ACC112 (cell line): ENCODE measurements at regions not wholly inside any gene's neighbourhood (a gene's known extent, or its start where the extent isn't known, plus 50 kb on each side); places are given as distances from the start of the nearest gene placed in this dataset.

Source experiments
- H2AFZ ChIP-seq: fragments of 200-600 bp; sonication (generic); one replicate; pipeline ENCODE4 v1.6.0; 2017; ENCODE audit warnings: antibody characterized with exemption, low read length; ENCODE audit not compliant: unreplicated experiment
- H3K27ac ChIP-seq: fragments of 200-600 bp; sonication (generic); 2 replicates; pipeline ENCODE4 v1.5.1; 2014; ENCODE audit warnings: low read depth, mild to moderate bottlenecking, antibody characterized with exemption, low read length, moderate library complexity
- H3K27me3 ChIP-seq: fragments of 200-600 bp; sonication (generic); 2 replicates; pipeline ENCODE4 v1.6.1; 2014; ENCODE audit warnings: mild to moderate bottlenecking, antibody characterized with exemption, low read length, moderate library complexity, mixed read lengths; ENCODE audit not compliant: insufficient read depth
- H3K36me3 ChIP-seq: fragments of 200-600 bp; sonication (generic); 2 replicates; pipeline ENCODE4 v1.6.1; 2016; ENCODE audit warnings: mild to moderate bottlenecking, antibody characterized with exemption, low read length, moderate library complexity, mixed read lengths; ENCODE audit not compliant: insufficient read depth
- H3K4me1 ChIP-seq: fragments of 200-600 bp; sonication (generic); one replicate; pipeline ENCODE4 v1.6.1; 2016; ENCODE audit warnings: low read length, mixed read lengths; ENCODE audit not compliant: insufficient read depth, unreplicated experiment, control insufficient read depth
- H3K4me3 ChIP-seq: fragments of 200-600 bp; sonication (generic); 2 replicates; pipeline ENCODE4 v1.5.1; 2014; ENCODE audit warnings: mild to moderate bottlenecking, low read depth, low read length
- H3K79me2 ChIP-seq: fragments of 200-600 bp; sonication (generic); one replicate; pipeline ENCODE4 v1.6.0; 2016; ENCODE audit warnings: low read length; ENCODE audit not compliant: control insufficient read depth, unreplicated experiment, insufficient read depth

DNA sequence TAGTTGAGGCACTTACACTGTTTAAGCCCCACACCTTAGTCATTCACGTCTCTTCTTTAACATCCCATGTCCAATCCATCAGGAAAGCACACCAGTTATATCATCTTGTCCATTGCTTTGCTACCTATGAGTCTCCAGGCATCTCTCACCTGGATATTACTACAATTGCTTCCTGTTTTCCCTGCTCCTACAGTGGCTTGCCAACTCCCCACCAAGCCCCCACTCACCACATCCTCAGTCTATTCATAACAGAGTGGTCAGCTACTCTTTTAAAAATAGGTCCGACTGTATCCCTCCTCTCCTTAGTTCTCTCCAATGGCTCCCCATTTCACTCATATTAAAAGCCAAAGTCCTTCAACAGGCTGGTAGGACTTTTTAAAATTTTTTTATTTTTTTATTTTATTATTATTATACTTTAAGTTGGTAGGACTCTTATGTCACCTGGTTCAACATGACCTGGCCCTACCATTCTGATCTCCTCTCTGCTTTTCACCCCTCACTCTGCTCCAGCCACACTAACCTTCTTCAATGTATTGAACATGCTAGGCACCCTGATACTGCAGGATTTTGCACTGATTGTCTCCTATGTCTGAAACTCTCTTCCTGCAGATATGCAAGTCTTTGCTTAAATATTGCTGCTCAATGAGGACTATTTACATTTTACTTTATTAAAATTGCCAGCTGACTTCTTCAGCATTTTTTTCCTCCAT, 253.2 kb downstream of the CYRIA start:
- no peaks in the 10 kb centered on the region for H3K4me1 ChIP-seq
- H3K27ac ChIP-seq: no peak overlapping the region
- no peaks in the 10 kb centered on the region for H3K36me3 ChIP-seq
- no peaks in the 10 kb centered on the region for H3K79me2 ChIP-seq
- H2AFZ ChIP-seq: no peak overlapping the region
- H3K4me3 ChIP-seq: no peak overlapping the region
- H3K27me3 ChIP-seq: no peaks in the 10 kb centered on the region

GRCh38 chr2:16411788-16412187, 253.8 kb downstream of the CYRIA start:
- Histone ChIP-seq H3K36me3 (no peaks in the 10 kb centered on the region), H3K4me3 (no peak overlapping the region), H3K27me3 (no peaks in the 10 kb centered on the region), H2AFZ (no peak overlapping the region), H3K79me2 (no peaks in the 10 kb centered on the region), H3K27ac (no peak overlapping the region), H3K4me1 (no peaks in the 10 kb centered on the region)

DNA sequence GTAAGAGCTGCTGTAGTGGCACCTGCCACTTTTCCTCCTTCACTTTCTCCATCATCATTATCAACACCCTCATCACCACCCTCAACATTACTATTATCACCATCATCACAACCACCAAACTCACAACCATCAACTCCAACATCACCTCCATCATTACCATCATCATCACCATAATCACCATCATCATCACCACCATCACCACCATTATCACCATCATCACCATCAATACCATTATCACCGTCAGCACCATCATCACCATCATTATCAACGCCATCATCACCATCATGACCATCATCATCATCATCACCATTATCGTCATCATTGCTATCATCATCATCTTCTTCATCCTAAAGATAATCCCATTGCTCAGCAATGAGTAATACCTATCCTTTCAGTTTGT, 255.8 kb downstream of the CYRIA start:
- H3K4me3 ChIP-seq: no peak overlapping the region
- H3K27ac ChIP-seq: no peak overlapping the region
- no peaks in the 10 kb centered on the region for H3K27me3 ChIP-seq
- no peaks in the 10 kb centered on the region for H3K79me2 ChIP-seq
- H3K36me3 ChIP-seq: no peaks in the 10 kb centered on the region
- no peak overlapping the region for H2AFZ ChIP-seq
- H3K4me1 ChIP-seq: no peaks in the 10 kb centered on the region

DNA sequence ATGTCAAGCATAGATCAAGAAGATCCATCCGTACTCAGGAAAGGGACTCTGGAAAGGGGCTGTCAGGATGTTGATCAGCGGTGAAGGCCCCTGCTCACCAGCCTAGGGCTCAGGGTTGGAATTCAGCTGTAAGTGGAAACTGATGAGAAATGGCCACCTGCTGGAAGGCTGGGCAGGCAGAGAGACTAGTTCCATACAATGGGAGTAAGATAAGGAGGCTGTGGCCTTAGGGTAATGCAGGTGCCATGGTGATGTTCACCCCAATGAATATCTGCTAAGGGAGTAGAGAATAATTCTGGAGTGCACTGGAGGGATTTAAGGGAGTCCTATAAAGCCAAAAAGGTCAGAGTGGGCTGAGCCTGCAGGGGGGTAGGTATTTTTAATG, 256.6 kb downstream of the CYRIA start:
- H3K27ac ChIP-seq: no peak overlapping the region
- no peak overlapping the region for H3K4me3 ChIP-seq
- H3K27me3 ChIP-seq: no peaks in the 10 kb centered on the region
- no peaks in the 10 kb centered on the region for H3K79me2 ChIP-seq
- no peak overlapping the region for H2AFZ ChIP-seq
- no peaks in the 10 kb centered on the region for H3K4me1 ChIP-seq
- no peaks in the 10 kb centered on the region for H3K36me3 ChIP-seq

DNA sequence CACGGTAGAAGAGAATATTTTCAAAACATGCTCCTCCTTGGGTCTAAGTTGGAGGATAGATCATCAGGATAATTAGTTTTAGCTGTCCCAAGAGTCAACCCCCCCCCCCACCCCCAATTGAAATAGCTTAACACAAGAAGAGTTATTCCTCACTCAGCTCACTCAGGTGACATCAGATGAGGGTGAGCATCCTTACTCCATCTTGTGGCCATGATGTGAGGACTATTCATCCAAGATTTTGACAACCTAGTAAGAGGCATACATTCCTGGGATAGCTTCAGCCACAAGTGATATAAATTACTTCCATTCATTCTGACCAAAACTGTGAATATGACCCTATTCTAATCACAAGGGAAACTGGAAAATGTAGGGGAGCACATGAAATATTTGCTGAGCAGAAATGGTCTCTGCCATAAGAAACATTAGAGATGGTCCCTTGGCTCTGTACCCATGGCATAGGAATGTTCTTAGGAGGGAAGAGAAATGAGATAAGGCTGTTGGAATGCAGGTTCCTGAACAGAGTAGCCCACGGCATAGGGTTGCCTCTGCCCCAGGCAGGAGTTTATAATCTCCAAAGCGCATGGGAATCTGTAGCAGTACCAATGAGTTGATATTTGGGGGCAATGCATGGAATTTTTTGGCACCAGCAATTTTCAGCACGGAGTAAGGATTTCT, 257.2 kb downstream of the CYRIA start:
- Histone ChIP-seq H3K27me3 (no peaks in the 10 kb centered on the region), H3K27ac (no peak overlapping the region), H3K79me2 (no peaks in the 10 kb centered on the region), H2AFZ (no peak overlapping the region), H3K36me3 (no peaks in the 10 kb centered on the region), H3K4me3 (no peak overlapping the region), H3K4me1 (no peaks in the 10 kb centered on the region)

GRCh38 chr2:16407358-16407757, 258.3 kb downstream of the CYRIA start:
- no peaks in the 10 kb centered on the region for H3K36me3 ChIP-seq
- H3K4me1 ChIP-seq: no peaks in the 10 kb centered on the region
- H2AFZ ChIP-seq: no peak overlapping the region
- no peak overlapping the region for H3K27ac ChIP-seq
- no peaks in the 10 kb centered on the region for H3K27me3 ChIP-seq
- H3K4me3 ChIP-seq: no peak overlapping the region
- H3K79me2 ChIP-seq: no peaks in the 10 kb centered on the region

DNA sequence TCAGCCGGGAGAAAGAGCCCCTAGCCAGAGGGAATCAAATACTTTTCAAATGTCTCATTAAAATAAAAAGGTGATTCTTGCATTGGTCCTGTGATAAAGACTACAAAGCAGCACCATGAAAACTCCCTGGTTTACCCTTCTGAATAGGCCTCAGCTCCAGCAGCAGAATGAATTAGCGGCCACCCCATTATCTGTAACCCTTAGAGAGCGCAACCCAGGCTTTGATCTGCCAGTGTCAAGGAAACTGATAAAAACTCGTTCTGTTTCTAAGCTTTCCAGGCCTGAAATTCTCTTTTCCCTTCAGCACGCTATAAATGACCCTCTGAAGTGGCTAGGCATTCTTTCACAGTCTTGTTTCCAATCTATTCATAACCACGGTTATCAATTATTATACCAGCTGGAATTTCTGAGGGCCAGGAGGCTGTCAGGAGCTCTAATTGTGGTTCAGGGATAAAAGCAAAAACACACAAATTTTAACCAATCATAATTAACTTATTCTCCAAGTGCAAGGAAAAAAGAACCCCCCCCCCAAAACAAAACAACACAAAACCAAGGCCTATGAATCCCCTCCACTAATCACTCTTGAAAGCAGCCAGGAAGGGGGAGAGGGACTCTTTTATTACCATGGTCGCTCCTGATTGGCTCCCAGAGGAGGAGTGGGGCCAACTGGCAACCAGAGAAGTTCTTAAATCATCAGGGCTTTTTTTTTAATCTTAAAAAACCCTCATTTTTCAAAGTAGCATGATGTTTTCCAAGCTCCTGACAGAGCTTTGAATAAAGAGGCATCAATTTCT, 258.9 kb downstream of the CYRIA start:
- Histone ChIP-seq H3K36me3 (no peaks in the 10 kb centered on the region), H3K4me3 (no peak overlapping the region), H3K4me1 (no peaks in the 10 kb centered on the region), H3K27ac (no peak overlapping the region), H3K27me3 (no peaks in the 10 kb centered on the region), H2AFZ (no peak overlapping the region), H3K79me2 (no peaks in the 10 kb centered on the region)

- Histone ChIP-seq H3K4me3 (no peak overlapping the region), H3K79me2 (no peaks in the 10 kb centered on the region), H2AFZ (no peak overlapping the region), H3K4me1 (no peaks in the 10 kb centered on the region), H3K36me3 (no peaks in the 10 kb centered on the region), H3K27me3 (no peaks in the 10 kb centered on the region), H3K27ac (no peak overlapping the region)
These were observed 260.1 kb downstream of the CYRIA start for GRCh38 chr2:16405551-16405950.

- Histone ChIP-seq H3K4me1 (no peaks in the 10 kb centered on the region), H3K27ac (no peak overlapping the region), H3K79me2 (no peaks in the 10 kb centered on the region), H3K36me3 (no peaks in the 10 kb centered on the region), H3K4me3 (no peak overlapping the region), H3K27me3 (no peaks in the 10 kb centered on the region), H2AFZ (no peak overlapping the region)
These were observed 260.9 kb downstream of the CYRIA start for GRCh38 chr2:16404551-16405300.

- H2AFZ ChIP-seq: no peak overlapping the region
- no peaks in the 10 kb centered on the region for H3K79me2 ChIP-seq
- H3K4me3 ChIP-seq: no peak overlapping the region
- H3K27me3 ChIP-seq: no peaks in the 10 kb centered on the region
- H3K36me3 ChIP-seq: no peaks in the 10 kb centered on the region
- H3K27ac ChIP-seq: no peak overlapping the region
- H3K4me1 ChIP-seq: no peaks in the 10 kb centered on the region
These were observed 261.5 kb downstream of the CYRIA start for GRCh38 chr2:16404146-16404545.
